Esophagus muscularis mucosa (tissue), 4 donors: ENCODE measurements at regions not wholly inside any gene's neighbourhood (a gene's known extent, or its start where the extent isn't known, plus 50 kb on each side); places are given as distances from the start of the nearest gene placed in this dataset.

Experiments
- EP300 ChIP-seq: sonication (generic); formaldehyde crosslinking; IDR thresholded peaks from one replicate; pipeline ENCODE4 v1.6.1; 2017; ENCODE audit warnings: antibody characterized with exemption
- POLR2A ChIP-seq: fragments of 450-650 bp; IDR thresholded peaks from one replicate; pipeline ENCODE4 v1.6.1; 2017; ENCODE audit warnings: antibody characterized with exemption, moderate library complexity, mild to moderate bottlenecking, low read depth
- POLR2AphosphoS5 ChIP-seq, 2 donors: sonication (generic); formaldehyde crosslinking; IDR thresholded peaks; one replicate each; pipeline ENCODE4 v1.6.1; 2017; ENCODE audit warnings: antibody characterized with exemption in 2 of 2
- TF ChIP-seq, protein P1 (sequence below), 3 experiments: fragments of 200-600 bp in 2 of 3; fragments of 450-650 bp in 1 of 3; sonication (generic) in 2 of 3; IDR thresholded peaks; one replicate each; pipeline ENCODE4 v1.5.1; 2017 to 2019; ENCODE audit warnings: antibody characterized with exemption in 3 of 3, mild to moderate bottlenecking in 2 of 3, moderate library complexity in 1 of 3

- TF ChIP-seq, protein P1, sequence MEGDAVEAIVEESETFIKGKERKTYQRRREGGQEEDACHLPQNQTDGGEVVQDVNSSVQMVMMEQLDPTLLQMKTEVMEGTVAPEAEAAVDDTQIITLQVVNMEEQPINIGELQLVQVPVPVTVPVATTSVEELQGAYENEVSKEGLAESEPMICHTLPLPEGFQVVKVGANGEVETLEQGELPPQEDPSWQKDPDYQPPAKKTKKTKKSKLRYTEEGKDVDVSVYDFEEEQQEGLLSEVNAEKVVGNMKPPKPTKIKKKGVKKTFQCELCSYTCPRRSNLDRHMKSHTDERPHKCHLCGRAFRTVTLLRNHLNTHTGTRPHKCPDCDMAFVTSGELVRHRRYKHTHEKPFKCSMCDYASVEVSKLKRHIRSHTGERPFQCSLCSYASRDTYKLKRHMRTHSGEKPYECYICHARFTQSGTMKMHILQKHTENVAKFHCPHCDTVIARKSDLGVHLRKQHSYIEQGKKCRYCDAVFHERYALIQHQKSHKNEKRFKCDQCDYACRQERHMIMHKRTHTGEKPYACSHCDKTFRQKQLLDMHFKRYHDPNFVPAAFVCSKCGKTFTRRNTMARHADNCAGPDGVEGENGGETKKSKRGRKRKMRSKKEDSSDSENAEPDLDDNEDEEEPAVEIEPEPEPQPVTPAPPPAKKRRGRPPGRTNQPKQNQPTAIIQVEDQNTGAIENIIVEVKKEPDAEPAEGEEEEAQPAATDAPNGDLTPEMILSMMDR (IDR thresholded peaks at IDR 0.05) = no peak
- no peak for TF ChIP-seq POLR2AphosphoS5 (IDR thresholded peaks at IDR 0.05)
- TF ChIP-seq POLR2A = no peak
- no peak for TF ChIP-seq EP300
Observed at GRCh38 chr2:794554-795241, 117.5 kb upstream of the TMEM18 start.
